HCT116 (cell line): ENCODE measurements at regions not wholly inside any gene's neighbourhood (a gene's known extent, or its start where the extent isn't known, plus 50 kb on each side); places are given as distances from the start of the nearest gene placed in this dataset.

Source experiments
- ATAC-seq: fragments of 200-7000 bp; cut with Tn5 transposase; 2 replicates; pipeline ENCODE4 v1.9.1; 2020; ENCODE audit warnings: mild to moderate bottlenecking, moderate library complexity
- BruUV-seq: library from RNA; stranded (reverse); fragments of 400-500 nt; replicated peaks from 2 replicates; lab custom pipeline; 2021; lab: Mats Ljungman, UMichigan
- CTCF ChIA-PET: fragments of 300-600 bp; sonication (Branson Sonifier 250); formaldehyde crosslinking; loops from one replicate; lab custom pipeline; 2021; ENCODE audit warnings: antibody characterized with exemption; lab: Charles Lee
- POLR2A ChIA-PET: fragments of 300-600, 350-600 bp; sonication (Branson Sonifier 250); formaldehyde crosslinking; loops from one replicate; lab custom pipeline; 2021; ENCODE audit warnings: antibody characterized with exemption; lab: Charles Lee
- RAD21 ChIA-PET, 2 experiments: fragments of 300-600 bp; sonication (Branson Sonifier 250); formaldehyde crosslinking; loops; one replicate each; lab custom pipeline; 2023; ENCODE audit warnings: low total read pairs in 2 of 2; ENCODE audit not compliant: uncharacterized antibody in 2 of 2, unreplicated experiment in 2 of 2, low non-redundant PET in 1 of 2; lab: Charles Lee
- DNase-seq: peaks from one replicate; pipeline ENCODE4 v3.0.0-alpha.2; 2010; ENCODE audit warnings: low read depth, low spot score
- H2AFZ ChIP-seq: fragments of 200-600 bp; shearing (Covaris generic), sonication (generic); 2 replicates; pipeline ENCODE4 v1.6.1; 2017; ENCODE audit warnings: low read depth, mixed run types, mixed read lengths, antibody characterized with exemption, low read length; ENCODE audit not compliant: poor library complexity, severe bottlenecking
- H3K27ac ChIP-seq: 2 replicates; pipeline ENCODE4 v1.5.1; 2012; ENCODE audit warnings: low read depth, low read length
- H3K27me3 ChIP-seq: fragments of 200-600 bp; sonication (generic); 2 replicates; pipeline ENCODE4 v1.6.1; 2016; ENCODE audit warnings: mixed run types, low read length, mixed read lengths; ENCODE audit not compliant: insufficient read depth
- H3K36me3 ChIP-seq, 2 experiments: fragments of 200-500 bp in 1 of 2; fragments of 200-600 bp in 1 of 2; sonication (Bioruptor generic) in 1 of 2; sonication (generic) in 1 of 2; 2 replicates each; pipeline versions ENCODE4 v1.5.1 to v1.6.1; 2014 to 2016; ENCODE audit warnings: low read length in 2 of 2, inconsistent platforms in 1 of 2, mixed read lengths in 1 of 2, mixed run types in 1 of 2; ENCODE audit not compliant: insufficient read depth in 2 of 2, control insufficient read depth in 1 of 2
- H3K4me1 ChIP-seq, 2 experiments: fragments of 200-600 bp in 1 of 2; sonication (generic) in 1 of 2; 2 replicates each; pipeline versions ENCODE4 v1.5.1 to v1.6.1; 2012 to 2017; ENCODE audit warnings: low read length in 2 of 2, inconsistent platforms in 1 of 2, mild to moderate bottlenecking in 1 of 2, mixed read lengths in 1 of 2, mixed run types in 1 of 2, moderate library complexity in 1 of 2; ENCODE audit not compliant: insufficient read depth in 2 of 2, control insufficient read depth in 1 of 2
- H3K4me2 ChIP-seq: fragments of 200-600 bp; sonication (generic); 2 replicates; pipeline ENCODE4 v1.6.1; 2017; ENCODE audit warnings: mixed run types, low read length, mixed read lengths
- H3K4me3 ChIP-seq, 2 experiments: fragments of 200-600 bp in 1 of 2; sonication (generic) in 1 of 2; replicated peaks in 1 of 2; 2 replicates each; pipeline ENCODE4 v1.5.1; 2011 to 2016; ENCODE audit warnings: low read length in 2 of 2, control low read depth in 1 of 2, low read depth in 1 of 2, mild to moderate bottlenecking in 1 of 2, mixed read lengths in 1 of 2, mixed run types in 1 of 2
- H3K79me2 ChIP-seq: fragments of 200-600 bp; sonication (generic); 2 replicates; pipeline ENCODE4 v1.6.1; 2017; ENCODE audit warnings: mild to moderate bottlenecking, mixed run types, low read length, moderate library complexity, mixed read lengths; ENCODE audit not compliant: insufficient read depth
- H3K9ac ChIP-seq: fragments of 200-600 bp; sonication (generic); 2 replicates; pipeline ENCODE4 v1.6.1; 2016; ENCODE audit warnings: low read length, mixed read lengths
- H3K9me2 ChIP-seq: fragments of 200-600 bp; sonication (generic), shearing (Covaris generic); 2 replicates; pipeline ENCODE4 v1.6.1; 2017; ENCODE audit warnings: mixed run types, mild to moderate bottlenecking, moderate library complexity; ENCODE audit not compliant: insufficient read depth
- H3K9me3 ChIP-seq, 2 experiments: fragments of 200-500 bp in 1 of 2; fragments of 200-600 bp in 1 of 2; sonication (Bioruptor generic) in 1 of 2; sonication (generic) in 1 of 2; 2 replicates each; pipeline ENCODE4 v1.6.1; 2014 to 2017; ENCODE audit warnings: low read length in 2 of 2, mixed read lengths in 2 of 2, inconsistent platforms in 1 of 2, low read depth in 1 of 2, mild to moderate bottlenecking in 1 of 2, mixed run types in 1 of 2, moderate library complexity in 1 of 2; ENCODE audit not compliant: control insufficient read depth in 1 of 2, insufficient read depth in 1 of 2
- H4K20me1 ChIP-seq: fragments of 200-600 bp; sonication (generic), shearing (Covaris generic); 2 replicates; pipeline ENCODE4 v1.6.1; 2017; ENCODE audit warnings: mixed run types, mild to moderate bottlenecking, moderate library complexity; ENCODE audit not compliant: insufficient read depth
- CTCF ChIP-seq, 3 experiments: fragments of 200-600 bp in 1 of 3; sonication (generic) in 1 of 3; IDR thresholded peaks in 2 of 3; conservative IDR thresholded peaks in 1 of 3; 2 replicates each; pipeline ENCODE4 v1.5.1; 2012 to 2017; ENCODE audit warnings: low read depth in 2 of 3, low read length in 2 of 3, antibody characterized with exemption in 1 of 3, borderline replicate concordance in 1 of 3, control low read depth in 1 of 3, mild to moderate bottlenecking in 1 of 3, mixed read lengths in 1 of 3, mixed run types in 1 of 3, moderate library complexity in 1 of 3; ENCODE audit not compliant: insufficient read depth in 1 of 3
- REST ChIP-seq: IDR thresholded peaks from 2 replicates; pipeline ENCODE4 v1.6.1; 2012; ENCODE audit warnings: low read depth
- intact Hi-C: fragments of 100-400 bp; cut with micrococcal nuclease; formaldehyde crosslinking; loops from 2 replicates; pipeline ENCODE4 v1.10.0; 2022

GRCh38 chr2:103656558-103656957, 894.7 kb downstream of the TMEM182 start:
- ATAC-seq (no peak), DNase-seq (no peak)
- BruUV-seq, result no TSS peak
- Histone ChIP-seq H3K9me3 (peaks cover 8 to 18% of the 10 kb centered on the region in 2 experiments; a peak in 2 of 4 replicates), H2AFZ (no peak overlapping the region)
- peak; percentile 13; the same call in 1 of the 2 replicates for TF ChIP-seq REST
- no peak for TF ChIP-seq CTCF (IDR thresholded peaks at IDR 0.05 in 2 of 3, conservative IDR thresholded peaks at IDR 0.05 in 1 of 3; ENCODE audit: borderline replicate concordance in 1 of 3, insufficient read depth in 1 of 3, low read depth in 2 of 3, low read length in 2 of 3)
- TF ChIP-seq, all 23 proteins: peak for 1
- RAD21 ChIA-PET, result no interaction called here
- Histone ChIP-seq H3K36me3 (no peaks in the 10 kb centered on the region), H3K4me3 (no peak overlapping the region), H3K4me2 (no peak overlapping the region), H3K9ac (no peak overlapping the region), H4K20me1 (no peaks in the 10 kb centered on the region), H3K9me2 (no peaks in the 10 kb centered on the region), H3K27me3 (no peaks in the 10 kb centered on the region), H3K4me1 (no peaks in the 10 kb centered on the region), H3K79me2 (no peaks in the 10 kb centered on the region), H3K27ac (no peak overlapping the region)
- POLR2A ChIA-PET, result no interaction called here
- CTCF ChIA-PET, result no interaction called here
- intact Hi-C loops, result no loop called here
